ENCODE measurements at regions not wholly inside any gene's neighbourhood (a gene's known extent, or its start where the extent isn't known, plus 50 kb on each side); places are given as distances from the start of the nearest gene placed in this dataset.

GRCh38 chr1:208336137-208336518, 91.9 kb upstream of the PLXNA2 start:
- H3K27me3 ChIP-seq (ENCODE audit: insufficient read depth, low read depth, low read length), result no peaks in the 10 kb centered on the region
- H3K9me3 ChIP-seq (ENCODE audit: low read length), result no peaks in the 10 kb centered on the region
- TF ChIP-seq MXI1 (conservative IDR thresholded peaks at IDR 0.05; ENCODE audit: poor library complexity, severe bottlenecking) (no peak), EZH2 (IDR thresholded peaks at IDR 0.05; ENCODE audit: borderline replicate concordance, insufficient read depth, low read length, poor library complexity, severe bottlenecking) (no peak), SMC3 (conservative IDR thresholded peaks at IDR 0.05; ENCODE audit: poor library complexity) (no peak), TAF1 (IDR thresholded peaks at IDR 0.05; ENCODE audit: low read depth) (no peak), REST (IDR thresholded peaks at IDR 0.05; ENCODE audit: borderline replicate concordance) (no peak), POLR2AphosphoS5 (IDR thresholded peaks at IDR 0.05) (no peak), CTCF (IDR thresholded peaks at IDR 0.05; ENCODE audit: poor library complexity, severe bottlenecking) (no peak), EP300 (conservative IDR thresholded peaks at IDR 0.05; ENCODE audit: poor library complexity, severe bottlenecking) (no peak), RAD21 (conservative IDR thresholded peaks at IDR 0.05) (no peak)
- no peaks in the 10 kb centered on the region for H3K79me2 ChIP-seq (replicated peaks; ENCODE audit: insufficient read depth, low read length)
- H3K9ac ChIP-seq (ENCODE audit: low read length), result no peak overlapping the region
- no peak overlapping the region for H3K4me2 ChIP-seq (ENCODE audit: low read length)
- H3K9me2 ChIP-seq (ENCODE audit: insufficient read depth, low read length), result no peaks in the 10 kb centered on the region
- H3K27ac ChIP-seq (ENCODE audit: low read length), result no peak overlapping the region
- H3K36me3 ChIP-seq (ENCODE audit: insufficient read depth, low read length), result no peaks in the 10 kb centered on the region
- no peak overlapping the region for H2AFZ ChIP-seq (ENCODE audit: low read depth, low read length)
- no peaks in the 10 kb centered on the region for H3F3A ChIP-seq (ENCODE audit: insufficient read depth, low read length, poor library complexity, severe bottlenecking)
- H4K20me1 ChIP-seq (ENCODE audit: insufficient read depth), result no peaks in the 10 kb centered on the region
- no peak overlapping the region for H3K4me3 ChIP-seq (ENCODE audit: low read length)

- no peak overlapping the region for H3K27ac ChIP-seq (ENCODE audit: low read length)
- no peak for TF ChIP-seq MXI1 (conservative IDR thresholded peaks at IDR 0.05; ENCODE audit: poor library complexity, severe bottlenecking)
- no peak for TF ChIP-seq POLR2AphosphoS5 (IDR thresholded peaks at IDR 0.05)
- no peak for TF ChIP-seq TAF1 (IDR thresholded peaks at IDR 0.05; ENCODE audit: low read depth)
- TF ChIP-seq CTCF (IDR thresholded peaks at IDR 0.05; ENCODE audit: poor library complexity, severe bottlenecking), result no peak
- TF ChIP-seq EP300 (conservative IDR thresholded peaks at IDR 0.05; ENCODE audit: poor library complexity, severe bottlenecking), result no peak
- TF ChIP-seq EZH2 (IDR thresholded peaks at IDR 0.05; ENCODE audit: borderline replicate concordance, insufficient read depth, low read length, poor library complexity, severe bottlenecking), result no peak
- TF ChIP-seq REST (IDR thresholded peaks at IDR 0.05; ENCODE audit: borderline replicate concordance), result no peak
- no peak for TF ChIP-seq SMC3 (conservative IDR thresholded peaks at IDR 0.05; ENCODE audit: poor library complexity)
- TF ChIP-seq RAD21 (conservative IDR thresholded peaks at IDR 0.05), result no peak
- H3K9me2 ChIP-seq (ENCODE audit: insufficient read depth, low read length), result no peaks in the 10 kb centered on the region
- no peaks in the 10 kb centered on the region for H3K27me3 ChIP-seq (ENCODE audit: insufficient read depth, low read depth, low read length)
- no peaks in the 10 kb centered on the region for H3K9me3 ChIP-seq (ENCODE audit: low read length)
- no peak overlapping the region for H2AFZ ChIP-seq (ENCODE audit: low read depth, low read length)
- H3F3A ChIP-seq (ENCODE audit: insufficient read depth, low read length, poor library complexity, severe bottlenecking), result no peaks in the 10 kb centered on the region
- no peaks in the 10 kb centered on the region for H4K20me1 ChIP-seq (ENCODE audit: insufficient read depth)
- H3K4me3 ChIP-seq (ENCODE audit: low read length), result no peak overlapping the region
- no peak overlapping the region for H3K9ac ChIP-seq (ENCODE audit: low read length)
- no peaks in the 10 kb centered on the region for H3K36me3 ChIP-seq (ENCODE audit: insufficient read depth, low read length)
- no peaks in the 10 kb centered on the region for H3K79me2 ChIP-seq (replicated peaks; ENCODE audit: insufficient read depth, low read length)
- no peak overlapping the region for H3K4me2 ChIP-seq (ENCODE audit: low read length)
Measured at GRCh38 chr1:208339911-208340310, 95.7 kb upstream of the PLXNA2 start.
